ENCODE measurements at regions not wholly inside any gene's neighbourhood (a gene's known extent, or its start where the extent isn't known, plus 50 kb on each side); places are given as distances from the start of the nearest gene placed in this dataset.

- H3K27me3 ChIP-seq, result no peaks in the 10 kb centered on the region
- no peak for DNase-seq
- no peak for TF ChIP-seq POLR2A (IDR thresholded peaks at IDR 0.05)
- no peak for TF ChIP-seq CTCF (IDR thresholded peaks at IDR 0.05)
- H3K36me3 ChIP-seq, result no peaks in the 10 kb centered on the region
- no peak overlapping the region for H3K4me3 ChIP-seq
- no peaks in the 10 kb centered on the region for H3K9me3 ChIP-seq
- H3K27ac ChIP-seq, result no peak overlapping the region
- H3K4me1 ChIP-seq, result no peaks in the 10 kb centered on the region
These were observed 270.0 kb upstream of the GNPDA2 start for GRCh38 chr4:44996276-44996845.

- no peaks in the 10 kb centered on the region for H3K4me1 ChIP-seq
- TF ChIP-seq POLR2A (IDR thresholded peaks at IDR 0.05), result no peak
- no peak for TF ChIP-seq CTCF (IDR thresholded peaks at IDR 0.05)
- no peak for DNase-seq
- H3K27ac ChIP-seq, result no peak overlapping the region
- H3K4me3 ChIP-seq, result no peak overlapping the region
- H3K36me3 ChIP-seq, result no peaks in the 10 kb centered on the region
- H3K27me3 ChIP-seq, result no peaks in the 10 kb centered on the region
- H3K9me3 ChIP-seq, result no peaks in the 10 kb centered on the region
These were observed 261.7 kb upstream of the GNPDA2 start for GRCh38 chr4:44988011-44988410.

- no peaks in the 10 kb centered on the region for H3K9me3 ChIP-seq
- TF ChIP-seq CTCF (IDR thresholded peaks at IDR 0.05) (no peak), POLR2A (IDR thresholded peaks at IDR 0.05) (no peak)
- H3K4me1 ChIP-seq, result no peaks in the 10 kb centered on the region
- H3K27me3 ChIP-seq, result no peaks in the 10 kb centered on the region
- no peaks in the 10 kb centered on the region for H3K36me3 ChIP-seq
- DNase-seq, result no peak
- no peak overlapping the region for H3K27ac ChIP-seq
- no peak overlapping the region for H3K4me3 ChIP-seq
These were observed 259.6 kb upstream of the GNPDA2 start for GRCh38 chr4:44985938-44986337.

- Histone ChIP-seq H3K4me3 (no peak overlapping the region), H3K9me3 (no peaks in the 10 kb centered on the region), H3K27me3 (no peaks in the 10 kb centered on the region), H3K27ac (no peak overlapping the region), H3K4me1 (no peaks in the 10 kb centered on the region), H3K36me3 (no peaks in the 10 kb centered on the region)
- DNase-seq, result no peak
- no peak for TF ChIP-seq POLR2A (IDR thresholded peaks at IDR 0.05)
- TF ChIP-seq CTCF (IDR thresholded peaks at IDR 0.05), result no peak
These were observed 258.8 kb upstream of the GNPDA2 start for GRCh38 chr4:44985152-44985551.

- H3K36me3 ChIP-seq, result no peaks in the 10 kb centered on the region
- no peak overlapping the region for H3K4me3 ChIP-seq
- H3K4me1 ChIP-seq, result no peaks in the 10 kb centered on the region
- DNase-seq, result no peak
- H3K9me3 ChIP-seq, result no peaks in the 10 kb centered on the region
- no peaks in the 10 kb centered on the region for H3K27me3 ChIP-seq
- H3K27ac ChIP-seq, result no peak overlapping the region
- TF ChIP-seq POLR2A (IDR thresholded peaks at IDR 0.05) (no peak), CTCF (IDR thresholded peaks at IDR 0.05) (no peak)
These were observed 257.7 kb upstream of the GNPDA2 start for GRCh38 chr4:44984083-44984482.

- Histone ChIP-seq H3K4me1 (no peaks in the 10 kb centered on the region), H3K4me3 (no peak overlapping the region)
- TF ChIP-seq POLR2A (IDR thresholded peaks at IDR 0.05), result no peak
These were observed 256.7 kb upstream of the GNPDA2 start for GRCh38 chr4:44983083-44983482.

More at GRCh38 chr4:44983083-44983482, 256.7 kb upstream of the GNPDA2 start:
- H3K9me3 ChIP-seq, result no peaks in the 10 kb centered on the region
- no peak for DNase-seq
- no peaks in the 10 kb centered on the region for H3K27me3 ChIP-seq
- no peaks in the 10 kb centered on the region for H3K36me3 ChIP-seq
- no peak overlapping the region for H3K27ac ChIP-seq

Measured in Peyer's patch (tissue), 4 donors.